WTC11 (cell line): ENCODE measurements at regions not wholly inside any gene's neighbourhood (a gene's known extent, or its start where the extent isn't known, plus 50 kb on each side); places are given as distances from the start of the nearest gene placed in this dataset.

Experiments
- ATAC-seq: fragments of 200-7000 bp; cut with Tn5 transposase; 2 replicates; pipeline ENCODE4 v1.10.0; 2021; ENCODE audit warnings: mild to moderate bottlenecking, moderate library complexity
- CTCF ChIA-PET: fragments of 300-600 bp; sonication (Branson Sonifier 250); formaldehyde crosslinking; loops from one replicate; lab custom pipeline; 2021; ENCODE audit warnings: antibody characterized with exemption; lab: Charles Lee
- POLR2A ChIA-PET: fragments of 350-600 bp; sonication (Branson Sonifier 250); formaldehyde crosslinking; loops from one replicate; lab custom pipeline; 2021; ENCODE audit warnings: antibody characterized with exemption; lab: Charles Lee
- DNase-seq: peaks from one replicate; pipeline ENCODE4 v3.0.0; 2021; ENCODE audit warnings: low spot score
- H3K27ac Mint-ChIP-seq: 2 replicates; pipeline ENCODE4 v1.8.0; 2021; ENCODE audit warnings: mixed read lengths
- H3K27me3 Mint-ChIP-seq: 2 replicates; pipeline ENCODE4 v1.8.0; 2021; ENCODE audit warnings: low read depth, mild to moderate bottlenecking, moderate library complexity, mixed read lengths
- H3K36me3 Mint-ChIP-seq: 2 replicates; pipeline ENCODE4 v1.8.0; 2021; ENCODE audit warnings: mixed read lengths
- H3K4me1 Mint-ChIP-seq: 2 replicates; pipeline ENCODE4 v1.8.0; 2022; ENCODE audit warnings: mixed read lengths
- H3K4me3 Mint-ChIP-seq: 2 replicates; pipeline ENCODE4 v1.8.0; 2021; ENCODE audit warnings: mild to moderate bottlenecking, moderate library complexity, mixed read lengths
- H3K9me3 Mint-ChIP-seq: 2 replicates; pipeline ENCODE4 v1.8.0; 2021; ENCODE audit warnings: mixed read lengths
- AFF4 ChIP-seq: sonication (generic); formaldehyde crosslinking; IDR thresholded peaks from 2 replicates; pipeline ENCODE4 v1.8.1; 2023; ENCODE audit warnings: mild to moderate bottlenecking, missing genetic modification reagents, borderline replicate concordance
- ATF1 ChIP-seq: sonication (generic); formaldehyde crosslinking; IDR thresholded peaks from 2 replicates; pipeline ENCODE4 v1.8.1; 2023; ENCODE audit warnings: mild to moderate bottlenecking, moderate library complexity, missing genetic modification reagents
- CBFB ChIP-seq: sonication (generic); formaldehyde crosslinking; IDR thresholded peaks from 2 replicates; pipeline ENCODE4 v1.8.1; 2022; ENCODE audit warnings: mild to moderate bottlenecking, low read depth, missing genetic modification reagents
- CREB1 ChIP-seq: sonication (generic); formaldehyde crosslinking; IDR thresholded peaks from 2 replicates; pipeline ENCODE4 v1.8.0; 2023; ENCODE audit warnings: mild to moderate bottlenecking, missing genetic modification reagents
- EMX1 ChIP-seq: fragments of 250-450 bp; sonication (Bioruptor Pico); IDR thresholded peaks from 2 replicates; pipeline ENCODE4 v1.8.0; 2021; ENCODE audit warnings: mild to moderate bottlenecking
- ETV6 ChIP-seq: sonication (generic); formaldehyde crosslinking; IDR thresholded peaks from 2 replicates; pipeline ENCODE4 v1.8.1; 2022; ENCODE audit warnings: mild to moderate bottlenecking, missing genetic modification reagents
- GRHL2 ChIP-seq: fragments of 250-450 bp; sonication (Bioruptor Pico); IDR thresholded peaks from 2 replicates; pipeline ENCODE4 v1.8.0; 2022; ENCODE audit warnings: mild to moderate bottlenecking, moderate library complexity; ENCODE audit not compliant: insufficient replicate concordance, severe bottlenecking
- GTF2I ChIP-seq: fragments of 250-450 bp; sonication (Bioruptor Pico); conservative IDR thresholded peaks from 2 replicates; pipeline ENCODE4 v1.4.0; 2021; ENCODE audit warnings: mild to moderate bottlenecking
- IRF2 ChIP-seq: sonication (generic); formaldehyde crosslinking; IDR thresholded peaks from 2 replicates; pipeline ENCODE4 v1.8.0; 2022; ENCODE audit warnings: low read depth, missing genetic modification reagents, borderline replicate concordance
- JAZF1 ChIP-seq: fragments of 250-450 bp; sonication (Bioruptor Pico); IDR thresholded peaks from 2 replicates; pipeline ENCODE4 v1.9.0; 2021; ENCODE audit warnings: moderate library complexity, mild to moderate bottlenecking, inconsistent platforms
- PRRX2 ChIP-seq: fragments of 250-450 bp; sonication (Bioruptor Pico); IDR thresholded peaks from 2 replicates; pipeline ENCODE4 v1.8.0; 2021; ENCODE audit warnings: mild to moderate bottlenecking
- TCF7 ChIP-seq: sonication (generic); formaldehyde crosslinking; IDR thresholded peaks from 2 replicates; pipeline ENCODE4 v1.8.0; 2022; ENCODE audit warnings: mild to moderate bottlenecking, low read depth, missing genetic modification reagents, moderate library complexity
- ZBTB43 ChIP-seq: sonication (generic); formaldehyde crosslinking; IDR thresholded peaks from 2 replicates; pipeline ENCODE4 v1.8.1; 2023; ENCODE audit warnings: mild to moderate bottlenecking, missing genetic modification reagents
- ZNF219 ChIP-seq: sonication (generic); formaldehyde crosslinking; IDR thresholded peaks from 2 replicates; pipeline ENCODE4 v1.8.0; 2023; ENCODE audit warnings: missing genetic modification reagents, mild to moderate bottlenecking, borderline replicate concordance
- ZNF317 ChIP-seq: sonication (generic); formaldehyde crosslinking; IDR thresholded peaks from 2 replicates; pipeline ENCODE4 v1.8.1; 2023; ENCODE audit warnings: low read depth, mild to moderate bottlenecking, moderate library complexity, missing genetic modification reagents, borderline replicate concordance
- TF ChIP-seq, protein P1 (sequence below): sonication (generic); formaldehyde crosslinking; IDR thresholded peaks from 2 replicates; pipeline ENCODE4 v1.8.1; 2022; ENCODE audit warnings: mild to moderate bottlenecking, missing genetic modification reagents, moderate library complexity, borderline replicate concordance
- TF ChIP-seq, protein P2 (sequence below): fragments of 250-450 bp; sonication (Bioruptor Pico); IDR thresholded peaks from 2 replicates; pipeline ENCODE4 v1.9.0; 2021; ENCODE audit warnings: mild to moderate bottlenecking, borderline replicate concordance
- TF ChIP-seq, protein P3 (sequence below): sonication (generic); formaldehyde crosslinking; IDR thresholded peaks from 2 replicates; pipeline ENCODE4 v1.8.0; 2022; ENCODE audit warnings: mild to moderate bottlenecking, missing genetic modification reagents
- TF ChIP-seq, protein P4 (sequence below): sonication (generic); formaldehyde crosslinking; IDR thresholded peaks from 2 replicates; pipeline ENCODE4 v1.8.0; 2022; ENCODE audit warnings: mild to moderate bottlenecking, missing genetic modification reagents

DNA sequence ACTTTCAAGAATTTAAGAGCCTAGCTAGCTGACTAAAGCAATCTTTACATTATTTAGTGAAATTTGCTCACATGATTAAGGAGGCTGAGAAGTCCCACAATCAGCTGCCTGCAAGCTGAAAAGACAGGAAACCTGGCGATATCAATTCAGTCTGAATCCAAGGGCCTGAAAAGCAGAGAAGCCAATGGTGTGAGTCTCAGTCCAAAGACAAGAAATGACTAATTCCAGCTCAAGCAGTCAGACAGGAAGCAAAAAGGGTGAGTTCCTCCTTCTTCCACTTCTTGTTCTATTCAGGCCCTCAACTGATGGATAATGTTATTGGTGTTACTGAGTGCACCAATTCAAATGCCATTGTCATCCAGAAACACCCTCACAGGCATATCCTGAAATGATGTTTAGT, 1231.6 kb upstream of the CELF2 start:
- ChIA-PET POLR2A (no interaction called here), CTCF (no interaction called here)
- Mint-ChIP-seq H3K27me3 (no peaks in the 10 kb centered on the region), H3K36me3 (no peaks in the 10 kb centered on the region), H3K27ac (no peak overlapping the region), H3K4me1 (peaks cover 15% of the 10 kb centered on the region), H3K9me3 (peaks cover 8% of the 10 kb centered on the region; the same call in 1 of the 2 replicates), H3K4me3 (no peak overlapping the region)
- DNase-seq = no peak
- TF ChIP-seq JAZF1 (no peak), GTF2I (CRISPR knock-in tag) (no peak), ATF1 (CRISPR knock-in tag) (no peak), EMX1 (CRISPR knock-in tag) (no peak), GRHL2 (CRISPR knock-in tag) (no peak), PRRX2 (CRISPR knock-in tag) (no peak), AFF4 (CRISPR knock-in tag) (no peak)
- TF ChIP-seq, protein P1, sequence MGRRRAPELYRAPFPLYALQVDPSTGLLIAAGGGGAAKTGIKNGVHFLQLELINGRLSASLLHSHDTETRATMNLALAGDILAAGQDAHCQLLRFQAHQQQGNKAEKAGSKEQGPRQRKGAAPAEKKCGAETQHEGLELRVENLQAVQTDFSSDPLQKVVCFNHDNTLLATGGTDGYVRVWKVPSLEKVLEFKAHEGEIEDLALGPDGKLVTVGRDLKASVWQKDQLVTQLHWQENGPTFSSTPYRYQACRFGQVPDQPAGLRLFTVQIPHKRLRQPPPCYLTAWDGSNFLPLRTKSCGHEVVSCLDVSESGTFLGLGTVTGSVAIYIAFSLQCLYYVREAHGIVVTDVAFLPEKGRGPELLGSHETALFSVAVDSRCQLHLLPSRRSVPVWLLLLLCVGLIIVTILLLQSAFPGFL (CRISPR knock-in tag) = no peak
- no peak for ATAC-seq

DNA sequence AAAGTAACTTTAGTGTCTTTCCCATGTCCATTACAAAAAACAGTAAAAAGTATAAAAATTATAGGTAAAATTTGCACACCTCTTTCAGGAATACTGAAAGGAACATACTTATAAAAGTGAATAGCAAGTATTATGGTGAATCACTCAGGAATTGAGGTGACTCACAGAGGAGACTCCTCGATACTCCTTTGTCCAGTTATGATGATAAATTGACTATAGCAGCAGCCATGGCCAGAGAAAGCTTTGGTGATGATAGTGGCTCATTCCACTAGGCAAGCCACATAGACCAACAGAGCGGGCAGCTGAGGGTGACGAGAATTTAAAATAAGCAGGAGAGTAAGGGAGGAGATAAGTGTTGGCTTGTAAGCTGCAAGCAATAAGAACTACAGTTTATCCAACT, 1231.1 kb upstream of the CELF2 start:
- Mint-ChIP-seq H3K4me3 (no peak overlapping the region), H3K9me3 (peaks cover 8% of the 10 kb centered on the region; the same call in 1 of the 2 replicates), H3K4me1 (peaks cover 15% of the 10 kb centered on the region), H3K27ac (no peak overlapping the region), H3K36me3 (no peaks in the 10 kb centered on the region), H3K27me3 (no peaks in the 10 kb centered on the region)
- ATAC-seq (no peak), DNase-seq (no peak)
- ChIA-PET CTCF (no interaction called here), POLR2A (no interaction called here)
- TF ChIP-seq, protein P2, sequence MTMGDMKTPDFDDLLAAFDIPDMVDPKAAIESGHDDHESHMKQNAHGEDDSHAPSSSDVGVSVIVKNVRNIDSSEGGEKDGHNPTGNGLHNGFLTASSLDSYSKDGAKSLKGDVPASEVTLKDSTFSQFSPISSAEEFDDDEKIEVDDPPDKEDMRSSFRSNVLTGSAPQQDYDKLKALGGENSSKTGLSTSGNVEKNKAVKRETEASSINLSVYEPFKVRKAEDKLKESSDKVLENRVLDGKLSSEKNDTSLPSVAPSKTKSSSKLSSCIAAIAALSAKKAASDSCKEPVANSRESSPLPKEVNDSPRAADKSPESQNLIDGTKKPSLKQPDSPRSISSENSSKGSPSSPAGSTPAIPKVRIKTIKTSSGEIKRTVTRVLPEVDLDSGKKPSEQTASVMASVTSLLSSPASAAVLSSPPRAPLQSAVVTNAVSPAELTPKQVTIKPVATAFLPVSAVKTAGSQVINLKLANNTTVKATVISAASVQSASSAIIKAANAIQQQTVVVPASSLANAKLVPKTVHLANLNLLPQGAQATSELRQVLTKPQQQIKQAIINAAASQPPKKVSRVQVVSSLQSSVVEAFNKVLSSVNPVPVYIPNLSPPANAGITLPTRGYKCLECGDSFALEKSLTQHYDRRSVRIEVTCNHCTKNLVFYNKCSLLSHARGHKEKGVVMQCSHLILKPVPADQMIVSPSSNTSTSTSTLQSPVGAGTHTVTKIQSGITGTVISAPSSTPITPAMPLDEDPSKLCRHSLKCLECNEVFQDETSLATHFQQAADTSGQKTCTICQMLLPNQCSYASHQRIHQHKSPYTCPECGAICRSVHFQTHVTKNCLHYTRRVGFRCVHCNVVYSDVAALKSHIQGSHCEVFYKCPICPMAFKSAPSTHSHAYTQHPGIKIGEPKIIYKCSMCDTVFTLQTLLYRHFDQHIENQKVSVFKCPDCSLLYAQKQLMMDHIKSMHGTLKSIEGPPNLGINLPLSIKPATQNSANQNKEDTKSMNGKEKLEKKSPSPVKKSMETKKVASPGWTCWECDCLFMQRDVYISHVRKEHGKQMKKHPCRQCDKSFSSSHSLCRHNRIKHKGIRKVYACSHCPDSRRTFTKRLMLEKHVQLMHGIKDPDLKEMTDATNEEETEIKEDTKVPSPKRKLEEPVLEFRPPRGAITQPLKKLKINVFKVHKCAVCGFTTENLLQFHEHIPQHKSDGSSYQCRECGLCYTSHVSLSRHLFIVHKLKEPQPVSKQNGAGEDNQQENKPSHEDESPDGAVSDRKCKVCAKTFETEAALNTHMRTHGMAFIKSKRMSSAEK = no peak
- TF ChIP-seq, protein P3, sequence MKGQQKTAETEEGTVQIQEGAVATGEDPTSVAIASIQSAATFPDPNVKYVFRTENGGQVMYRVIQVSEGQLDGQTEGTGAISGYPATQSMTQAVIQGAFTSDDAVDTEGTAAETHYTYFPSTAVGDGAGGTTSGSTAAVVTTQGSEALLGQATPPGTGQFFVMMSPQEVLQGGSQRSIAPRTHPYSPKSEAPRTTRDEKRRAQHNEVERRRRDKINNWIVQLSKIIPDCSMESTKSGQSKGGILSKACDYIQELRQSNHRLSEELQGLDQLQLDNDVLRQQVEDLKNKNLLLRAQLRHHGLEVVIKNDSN = no peak
- no peak for TF ChIP-seq ETV6 (CRISPR knock-in tag)
- TF ChIP-seq ZNF219 (CRISPR knock-in tag) = no peak
- no peak for TF ChIP-seq AFF4 (CRISPR knock-in tag)
- TF ChIP-seq ZBTB43 (CRISPR knock-in tag) = no peak
- TF ChIP-seq, protein P4, sequence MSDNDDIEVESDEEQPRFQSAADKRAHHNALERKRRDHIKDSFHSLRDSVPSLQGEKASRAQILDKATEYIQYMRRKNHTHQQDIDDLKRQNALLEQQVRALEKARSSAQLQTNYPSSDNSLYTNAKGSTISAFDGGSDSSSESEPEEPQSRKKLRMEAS = no peak
- TF ChIP-seq CBFB (CRISPR knock-in tag) = no peak
- TF ChIP-seq IRF2 (CRISPR knock-in tag) = no peak
- no peak for TF ChIP-seq ZNF317 (CRISPR knock-in tag)
- no peak for TF ChIP-seq CREB1
- no peak for TF ChIP-seq TCF7 (CRISPR knock-in tag)
